HUES48 (cell line): ENCODE measurements at regions not wholly inside any gene's neighbourhood (a gene's known extent, or its start where the extent isn't known, plus 50 kb on each side); places are given as distances from the start of the nearest gene placed in this dataset.

Experiments
- H3K27ac ChIP-seq: one replicate; pipeline ENCODE4 v1.7.0; 2013; ENCODE audit warnings: low read depth, low read length, inconsistent platforms
- H3K27me3 ChIP-seq: 2 replicates; pipeline ENCODE4 v1.6.1; 2013; ENCODE audit warnings: mild to moderate bottlenecking, low read length; ENCODE audit not compliant: control insufficient read depth, insufficient read depth
- H3K36me3 ChIP-seq: 2 replicates; pipeline ENCODE4 v1.6.1; 2013; ENCODE audit warnings: low read length; ENCODE audit not compliant: control insufficient read depth, insufficient read depth
- H3K4me1 ChIP-seq: 2 replicates; pipeline ENCODE4 v1.6.1; 2013; ENCODE audit warnings: mild to moderate bottlenecking, low read length; ENCODE audit not compliant: control insufficient read depth, insufficient read depth
- H3K4me3 ChIP-seq: 2 replicates; pipeline ENCODE4 v1.5.1; 2013; ENCODE audit warnings: mild to moderate bottlenecking, low read depth, low read length
- H3K9ac ChIP-seq: 2 replicates; pipeline ENCODE4 v1.6.1; 2013; ENCODE audit warnings: mild to moderate bottlenecking, low read depth, low read length, moderate library complexity
- H3K9me3 ChIP-seq: 2 replicates; pipeline ENCODE4 v1.6.1; 2013; ENCODE audit warnings: low read length; ENCODE audit not compliant: control insufficient read depth, insufficient read depth

- no peaks in the 10 kb centered on the region for H3K27me3 ChIP-seq
- H3K9me3 ChIP-seq: no peaks in the 10 kb centered on the region
- H3K36me3 ChIP-seq: no peaks in the 10 kb centered on the region
- H3K4me1 ChIP-seq: peaks cover 4% of the 10 kb centered on the region; the same call in 1 of the 2 replicates
- no peak overlapping the region for H3K9ac ChIP-seq
- no peak overlapping the region for H3K4me3 ChIP-seq
- H3K27ac ChIP-seq: no peak overlapping the region
These were observed 127.4 kb upstream of the FOXF1 start for GRCh38 chr16:86382774-86383407.

- Histone ChIP-seq H3K9me3 (no peaks in the 10 kb centered on the region), H3K4me3 (no peak overlapping the region), H3K36me3 (no peaks in the 10 kb centered on the region), H3K4me1 (peaks cover 4% of the 10 kb centered on the region; the same call in 1 of the 2 replicates), H3K27ac (no peak overlapping the region), H3K27me3 (no peaks in the 10 kb centered on the region), H3K9ac (no peak overlapping the region)
These were observed 126.7 kb upstream of the FOXF1 start for GRCh38 chr16:86383488-86384262.

- Histone ChIP-seq H3K9ac (no peak overlapping the region), H3K27ac (no peak overlapping the region), H3K4me1 (peaks cover 4% of the 10 kb centered on the region; the same call in 1 of the 2 replicates)
These were observed 126.1 kb upstream of the FOXF1 start for GRCh38 chr16:86384263-86384649.

GRCh38 chr16:86384980-86385379 lies 125.3 kb upstream of the FOXF1 start:
- Histone ChIP-seq H3K4me3 (no peak overlapping the region), H3K36me3 (no peaks in the 10 kb centered on the region), H3K9me3 (no peaks in the 10 kb centered on the region), H3K9ac (no peak overlapping the region), H3K27ac (no peak overlapping the region), H3K4me1 (peaks cover 4% of the 10 kb centered on the region; the same call in 1 of the 2 replicates), H3K27me3 (no peaks in the 10 kb centered on the region)

More at GRCh38 chr16:86384263-86384649, 126.1 kb upstream of the FOXF1 start:
- H3K9me3 ChIP-seq: no peaks in the 10 kb centered on the region
- H3K4me3 ChIP-seq: no peak overlapping the region
- no peaks in the 10 kb centered on the region for H3K27me3 ChIP-seq
- no peaks in the 10 kb centered on the region for H3K36me3 ChIP-seq

- Histone ChIP-seq H3K4me3 (no peak overlapping the region), H3K27ac (no peak overlapping the region), H3K36me3 (no peaks in the 10 kb centered on the region), H3K9me3 (no peaks in the 10 kb centered on the region), H3K9ac (no peak overlapping the region), H3K27me3 (no peaks in the 10 kb centered on the region), H3K4me1 (peaks cover 4% of the 10 kb centered on the region; the same call in 1 of the 2 replicates)
These were observed 122.6 kb upstream of the FOXF1 start for GRCh38 chr16:86387468-86388440.

- Histone ChIP-seq H3K9me3 (no peaks in the 10 kb centered on the region), H3K9ac (no peak overlapping the region), H3K27ac (no peak overlapping the region), H3K4me1 (no peaks in the 10 kb centered on the region), H3K36me3 (no peaks in the 10 kb centered on the region), H3K27me3 (no peaks in the 10 kb centered on the region), H3K4me3 (no peak overlapping the region)
These were observed 121.4 kb upstream of the FOXF1 start for GRCh38 chr16:86388976-86389375.

- Histone ChIP-seq H3K36me3 (no peaks in the 10 kb centered on the region), H3K27ac (no peak overlapping the region), H3K9ac (no peak overlapping the region), H3K27me3 (no peaks in the 10 kb centered on the region), H3K4me3 (no peak overlapping the region), H3K9me3 (no peaks in the 10 kb centered on the region), H3K4me1 (no peaks in the 10 kb centered on the region)
These were observed 120.6 kb upstream of the FOXF1 start for GRCh38 chr16:86389566-86390328.

GRCh38 chr16:86390335-86390734 lies 120.0 kb upstream of the FOXF1 start:
- H3K36me3 ChIP-seq: no peaks in the 10 kb centered on the region
- H3K27ac ChIP-seq: no peak overlapping the region
- H3K4me3 ChIP-seq: no peak overlapping the region
- no peak overlapping the region for H3K9ac ChIP-seq
- H3K27me3 ChIP-seq: no peaks in the 10 kb centered on the region
- no peaks in the 10 kb centered on the region for H3K4me1 ChIP-seq
- no peaks in the 10 kb centered on the region for H3K9me3 ChIP-seq

- Histone ChIP-seq H3K4me1 (peaks cover 5% of the 10 kb centered on the region; the same call in 1 of the 2 replicates), H3K36me3 (no peaks in the 10 kb centered on the region), H3K9me3 (no peaks in the 10 kb centered on the region), H3K27ac (no peak overlapping the region), H3K9ac (no peak overlapping the region), H3K4me3 (no peak overlapping the region), H3K27me3 (no peaks in the 10 kb centered on the region)
These were observed 118.8 kb upstream of the FOXF1 start for GRCh38 chr16:86391486-86391885.

GRCh38 chr16:86391984-86392383 lies 118.3 kb upstream of the FOXF1 start:
- Histone ChIP-seq H3K27ac (no peak overlapping the region), H3K27me3 (no peaks in the 10 kb centered on the region), H3K4me1 (peaks cover 10% of the 10 kb centered on the region), H3K9me3 (no peaks in the 10 kb centered on the region), H3K36me3 (no peaks in the 10 kb centered on the region), H3K9ac (no peak overlapping the region), H3K4me3 (no peak overlapping the region)
